ENCODE measurements at regions not wholly inside any gene's neighbourhood (a gene's known extent, or its start where the extent isn't known, plus 50 kb on each side); places are given as distances from the start of the nearest gene placed in this dataset.

DNA sequence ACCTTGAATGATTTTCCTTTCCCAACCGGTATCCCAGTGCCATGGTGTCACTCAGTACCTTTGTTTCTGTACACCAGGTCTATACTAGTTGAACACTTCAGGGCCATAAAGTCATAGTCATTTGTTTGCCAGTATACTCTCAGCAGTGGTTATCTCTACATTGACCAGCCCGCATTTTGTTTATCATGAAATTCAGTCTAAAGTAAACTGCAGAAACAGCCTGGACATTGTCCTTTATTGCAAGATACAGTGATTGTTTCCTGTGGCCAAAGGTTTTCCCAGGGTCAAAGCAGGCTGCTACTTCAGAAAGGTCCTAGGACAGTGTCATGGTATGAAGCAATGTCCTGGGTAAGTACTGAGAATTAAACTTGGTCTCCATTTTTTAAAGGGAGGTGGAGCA, 407.4 kb downstream of the RWDD3 start (continued):
- TF ChIP-seq, protein P1, sequence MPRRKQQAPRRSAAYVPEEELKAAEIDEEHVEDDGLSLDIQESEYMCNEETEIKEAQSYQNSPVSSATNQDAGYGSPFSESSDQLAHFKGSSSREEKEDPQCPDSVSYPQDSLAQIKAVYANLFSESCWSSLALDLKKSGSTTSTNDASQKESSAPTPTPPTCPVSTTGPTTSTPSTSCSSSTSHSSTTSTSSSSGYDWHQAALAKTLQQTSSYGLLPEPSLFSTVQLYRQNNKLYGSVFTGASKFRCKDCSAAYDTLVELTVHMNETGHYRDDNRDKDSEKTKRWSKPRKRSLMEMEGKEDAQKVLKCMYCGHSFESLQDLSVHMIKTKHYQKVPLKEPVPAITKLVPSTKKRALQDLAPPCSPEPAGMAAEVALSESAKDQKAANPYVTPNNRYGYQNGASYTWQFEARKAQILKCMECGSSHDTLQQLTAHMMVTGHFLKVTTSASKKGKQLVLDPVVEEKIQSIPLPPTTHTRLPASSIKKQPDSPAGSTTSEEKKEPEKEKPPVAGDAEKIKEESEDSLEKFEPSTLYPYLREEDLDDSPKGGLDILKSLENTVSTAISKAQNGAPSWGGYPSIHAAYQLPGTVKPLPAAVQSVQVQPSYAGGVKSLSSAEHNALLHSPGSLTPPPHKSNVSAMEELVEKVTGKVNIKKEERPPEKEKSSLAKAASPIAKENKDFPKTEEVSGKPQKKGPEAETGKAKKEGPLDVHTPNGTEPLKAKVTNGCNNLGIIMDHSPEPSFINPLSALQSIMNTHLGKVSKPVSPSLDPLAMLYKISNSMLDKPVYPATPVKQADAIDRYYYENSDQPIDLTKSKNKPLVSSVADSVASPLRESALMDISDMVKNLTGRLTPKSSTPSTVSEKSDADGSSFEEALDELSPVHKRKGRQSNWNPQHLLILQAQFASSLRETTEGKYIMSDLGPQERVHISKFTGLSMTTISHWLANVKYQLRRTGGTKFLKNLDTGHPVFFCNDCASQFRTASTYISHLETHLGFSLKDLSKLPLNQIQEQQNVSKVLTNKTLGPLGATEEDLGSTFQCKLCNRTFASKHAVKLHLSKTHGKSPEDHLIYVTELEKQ (tag by site-specific recombination; IDR thresholded peaks at IDR 0.05; ENCODE audit: borderline replicate concordance): no peak
- TF ChIP-seq ZFHX2 (tag by site-specific recombination; conservative IDR thresholded peaks at IDR 0.05): no peak
- no peak for TF ChIP-seq SETDB1 (IDR thresholded peaks at IDR 0.05; ENCODE audit: insufficient read length, low read length)
- TF ChIP-seq ZEB2 (tag by site-specific recombination; IDR thresholded peaks at IDR 0.05): no peak
- no peak for TF ChIP-seq ZBTB21 (tag by site-specific recombination; IDR thresholded peaks at IDR 0.05)

DNA sequence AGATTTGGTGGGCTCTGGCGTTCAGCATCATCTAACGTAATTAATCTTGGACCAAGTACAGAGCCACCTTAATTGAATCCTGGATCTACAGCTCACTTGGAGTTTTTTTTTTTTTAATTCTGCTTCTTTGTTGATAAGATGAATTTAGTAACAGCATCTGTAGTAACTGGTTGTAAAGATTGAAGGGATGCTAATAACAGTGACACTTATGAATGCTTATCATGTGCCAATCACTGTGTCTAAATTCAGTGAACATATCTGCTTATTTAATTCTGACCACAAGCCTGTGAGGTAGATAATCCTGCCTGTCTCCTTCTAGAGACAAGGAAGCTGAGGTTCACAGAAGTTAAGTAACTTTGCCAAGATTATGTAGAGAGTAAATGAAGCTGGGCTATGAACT, 408.0 kb downstream of the RWDD3 start:
- Histone ChIP-seq H3K4me1 (ENCODE audit: control insufficient read depth, insufficient read depth, low read length) (no peaks in the 10 kb centered on the region), H3K9me3 (ENCODE audit: control insufficient read depth, insufficient read depth, low read depth, low read length) (no peaks in the 10 kb centered on the region), H3K4me3 (ENCODE audit: low read depth, low read length) (no peak overlapping the region), H3K27ac (ENCODE audit: extremely low read depth, low read depth, low read length) (no peak overlapping the region), H3K36me3 (ENCODE audit: control insufficient read depth in 2 of 2, insufficient read depth in 1 of 2, low read length in 2 of 2) (no peaks in the 10 kb centered on the region)
- CTCF ChIA-PET: no interaction called here
- TF ChIP-seq TCF7L2 (IDR thresholded peaks at IDR 0.05; ENCODE audit: borderline replicate concordance, low read depth, low read length) (no peak), ZNF473 (tag by site-specific recombination; IDR thresholded peaks at IDR 0.05) (no peak), ZNF792 (tag by site-specific recombination; IDR thresholded peaks at IDR 0.05) (no peak), ZNF514 (tag by site-specific recombination; IDR thresholded peaks at IDR 0.05) (no peak), ZNF132 (tag by site-specific recombination; IDR thresholded peaks at IDR 0.05; ENCODE audit: borderline replicate concordance) (no peak), ZNF248 (tag by site-specific recombination; IDR thresholded peaks at IDR 0.05) (no peak), ZNF777 (tag by site-specific recombination; IDR thresholded peaks at IDR 0.05; ENCODE audit: borderline replicate concordance) (no peak), ZNF112 (tag by site-specific recombination; IDR thresholded peaks at IDR 0.05) (no peak)
- TF ChIP-seq, protein P2, sequence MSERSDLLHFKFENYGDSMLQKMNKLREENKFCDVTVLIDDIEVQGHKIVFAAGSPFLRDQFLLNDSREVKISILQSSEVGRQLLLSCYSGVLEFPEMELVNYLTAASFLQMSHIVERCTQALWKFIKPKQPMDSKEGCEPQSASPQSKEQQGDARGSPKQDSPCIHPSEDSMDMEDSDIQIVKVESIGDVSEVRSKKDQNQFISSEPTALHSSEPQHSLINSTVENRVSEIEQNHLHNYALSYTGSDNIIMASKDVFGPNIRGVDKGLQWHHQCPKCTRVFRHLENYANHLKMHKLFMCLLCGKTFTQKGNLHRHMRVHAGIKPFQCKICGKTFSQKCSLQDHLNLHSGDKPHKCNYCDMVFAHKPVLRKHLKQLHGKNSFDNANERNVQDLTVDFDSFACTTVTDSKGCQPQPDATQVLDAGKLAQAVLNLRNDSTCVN (tag by site-specific recombination; optimal IDR thresholded peaks at IDR 0.05): no peak
- TF ChIP-seq, protein P3, sequence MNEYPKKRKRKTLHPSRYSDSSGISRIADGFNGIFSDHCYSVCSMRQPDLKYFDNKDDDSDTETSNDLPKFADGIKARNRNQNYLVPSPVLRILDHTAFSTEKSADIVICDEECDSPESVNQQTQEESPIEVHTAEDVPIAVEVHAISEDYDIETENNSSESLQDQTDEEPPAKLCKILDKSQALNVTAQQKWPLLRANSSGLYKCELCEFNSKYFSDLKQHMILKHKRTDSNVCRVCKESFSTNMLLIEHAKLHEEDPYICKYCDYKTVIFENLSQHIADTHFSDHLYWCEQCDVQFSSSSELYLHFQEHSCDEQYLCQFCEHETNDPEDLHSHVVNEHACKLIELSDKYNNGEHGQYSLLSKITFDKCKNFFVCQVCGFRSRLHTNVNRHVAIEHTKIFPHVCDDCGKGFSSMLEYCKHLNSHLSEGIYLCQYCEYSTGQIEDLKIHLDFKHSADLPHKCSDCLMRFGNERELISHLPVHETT (tag by site-specific recombination; IDR thresholded peaks at IDR 0.05): no peak
- TF ChIP-seq, protein P4, sequence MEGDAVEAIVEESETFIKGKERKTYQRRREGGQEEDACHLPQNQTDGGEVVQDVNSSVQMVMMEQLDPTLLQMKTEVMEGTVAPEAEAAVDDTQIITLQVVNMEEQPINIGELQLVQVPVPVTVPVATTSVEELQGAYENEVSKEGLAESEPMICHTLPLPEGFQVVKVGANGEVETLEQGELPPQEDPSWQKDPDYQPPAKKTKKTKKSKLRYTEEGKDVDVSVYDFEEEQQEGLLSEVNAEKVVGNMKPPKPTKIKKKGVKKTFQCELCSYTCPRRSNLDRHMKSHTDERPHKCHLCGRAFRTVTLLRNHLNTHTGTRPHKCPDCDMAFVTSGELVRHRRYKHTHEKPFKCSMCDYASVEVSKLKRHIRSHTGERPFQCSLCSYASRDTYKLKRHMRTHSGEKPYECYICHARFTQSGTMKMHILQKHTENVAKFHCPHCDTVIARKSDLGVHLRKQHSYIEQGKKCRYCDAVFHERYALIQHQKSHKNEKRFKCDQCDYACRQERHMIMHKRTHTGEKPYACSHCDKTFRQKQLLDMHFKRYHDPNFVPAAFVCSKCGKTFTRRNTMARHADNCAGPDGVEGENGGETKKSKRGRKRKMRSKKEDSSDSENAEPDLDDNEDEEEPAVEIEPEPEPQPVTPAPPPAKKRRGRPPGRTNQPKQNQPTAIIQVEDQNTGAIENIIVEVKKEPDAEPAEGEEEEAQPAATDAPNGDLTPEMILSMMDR (tag by site-specific recombination; IDR thresholded peaks at IDR 0.05): no peak
- TF ChIP-seq, protein P5, sequence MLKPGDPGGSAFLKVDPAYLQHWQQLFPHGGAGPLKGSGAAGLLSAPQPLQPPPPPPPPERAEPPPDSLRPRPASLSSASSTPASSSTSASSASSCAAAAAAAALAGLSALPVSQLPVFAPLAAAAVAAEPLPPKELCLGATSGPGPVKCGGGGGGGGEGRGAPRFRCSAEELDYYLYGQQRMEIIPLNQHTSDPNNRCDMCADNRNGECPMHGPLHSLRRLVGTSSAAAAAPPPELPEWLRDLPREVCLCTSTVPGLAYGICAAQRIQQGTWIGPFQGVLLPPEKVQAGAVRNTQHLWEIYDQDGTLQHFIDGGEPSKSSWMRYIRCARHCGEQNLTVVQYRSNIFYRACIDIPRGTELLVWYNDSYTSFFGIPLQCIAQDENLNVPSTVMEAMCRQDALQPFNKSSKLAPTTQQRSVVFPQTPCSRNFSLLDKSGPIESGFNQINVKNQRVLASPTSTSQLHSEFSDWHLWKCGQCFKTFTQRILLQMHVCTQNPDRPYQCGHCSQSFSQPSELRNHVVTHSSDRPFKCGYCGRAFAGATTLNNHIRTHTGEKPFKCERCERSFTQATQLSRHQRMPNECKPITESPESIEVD (tag by site-specific recombination; IDR thresholded peaks at IDR 0.05): no peak
- TF ChIP-seq, protein P6, sequence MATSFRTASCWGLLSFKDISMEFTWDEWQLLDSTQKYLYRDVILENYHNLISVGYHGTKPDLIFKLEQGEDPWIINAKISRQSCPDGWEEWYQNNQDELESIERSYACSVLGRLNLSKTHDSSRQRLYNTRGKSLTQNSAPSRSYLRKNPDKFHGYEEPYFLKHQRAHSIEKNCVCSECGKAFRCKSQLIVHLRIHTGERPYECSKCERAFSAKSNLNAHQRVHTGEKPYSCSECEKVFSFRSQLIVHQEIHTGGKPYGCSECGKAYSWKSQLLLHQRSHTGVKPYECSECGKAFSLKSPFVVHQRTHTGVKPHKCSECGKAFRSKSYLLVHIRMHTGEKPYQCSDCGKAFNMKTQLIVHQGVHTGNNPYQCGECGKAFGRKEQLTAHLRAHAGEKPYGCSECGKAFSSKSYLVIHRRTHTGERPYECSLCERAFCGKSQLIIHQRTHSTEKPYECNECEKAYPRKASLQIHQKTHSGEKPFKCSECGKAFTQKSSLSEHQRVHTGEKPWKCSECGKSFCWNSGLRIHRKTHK (tag by site-specific recombination; IDR thresholded peaks at IDR 0.05): no peak
- TF ChIP-seq, protein P7, sequence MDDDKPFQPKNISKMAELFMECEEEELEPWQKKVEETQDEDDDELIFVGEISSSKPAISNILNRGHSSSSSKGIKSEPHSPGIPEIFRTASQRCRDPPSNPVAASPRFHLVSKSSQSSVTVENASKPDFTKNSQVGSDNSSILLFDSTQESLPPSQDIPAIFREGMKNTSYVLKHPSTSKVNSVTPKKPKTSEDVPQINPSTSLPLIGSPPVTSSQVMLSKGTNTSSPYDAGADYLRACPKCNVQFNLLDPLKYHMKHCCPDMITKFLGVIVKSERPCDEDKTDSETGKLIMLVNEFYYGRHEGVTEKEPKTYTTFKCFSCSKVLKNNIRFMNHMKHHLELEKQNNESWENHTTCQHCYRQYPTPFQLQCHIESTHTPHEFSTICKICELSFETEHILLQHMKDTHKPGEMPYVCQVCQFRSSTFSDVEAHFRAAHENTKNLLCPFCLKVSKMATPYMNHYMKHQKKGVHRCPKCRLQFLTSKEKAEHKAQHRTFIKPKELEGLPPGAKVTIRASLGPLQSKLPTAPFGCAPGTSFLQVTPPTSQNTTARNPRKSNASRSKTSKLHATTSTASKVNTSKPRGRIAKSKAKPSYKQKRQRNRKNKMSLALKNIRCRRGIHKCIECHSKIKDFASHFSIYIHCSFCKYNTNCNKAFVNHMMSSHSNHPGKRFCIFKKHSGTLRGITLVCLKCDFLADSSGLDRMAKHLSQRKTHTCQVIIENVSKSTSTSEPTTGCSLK (tag by site-specific recombination; IDR thresholded peaks at IDR 0.05): no peak
- POLR2A ChIA-PET: no interaction called here

Data from HEK293 (cell line).